Mesodermal cell (in vitro differentiated cells): ENCODE measurements at regions not wholly inside any gene's neighbourhood (a gene's known extent, or its start where the extent isn't known, plus 50 kb on each side); places are given as distances from the start of the nearest gene placed in this dataset.

Experiments
- H3K27ac ChIP-seq: 2 replicates; pipeline ENCODE4 v1.7.0; 2013; ENCODE audit warnings: mild to moderate bottlenecking, low read depth, low read length, moderate library complexity; ENCODE audit not compliant: severe bottlenecking
- H3K36me3 ChIP-seq: 2 replicates; pipeline ENCODE4 v1.7.1; 2013; ENCODE audit warnings: mild to moderate bottlenecking, low read length, moderate library complexity; ENCODE audit not compliant: control insufficient read depth, insufficient read depth
- H3K4me1 ChIP-seq: one replicate; pipeline ENCODE4 v1.7.1; 2013; ENCODE audit warnings: mild to moderate bottlenecking, low read length; ENCODE audit not compliant: insufficient read depth, control insufficient read depth, poor library complexity, severe bottlenecking
- H3K4me3 ChIP-seq: 2 replicates; pipeline ENCODE4 v1.7.0; 2013; ENCODE audit warnings: low read length, control low read depth, mild to moderate bottlenecking; ENCODE audit not compliant: insufficient read depth, poor library complexity, severe bottlenecking; ENCODE audit errors: extremely low read depth
- H3K9me3 ChIP-seq: 2 replicates; pipeline ENCODE4 v1.7.1; 2013; ENCODE audit warnings: mild to moderate bottlenecking, low read length, moderate library complexity; ENCODE audit not compliant: control insufficient read depth
- WGBS, 2 experiments: methylation state at CpG; one replicate each; pipeline ENCODE4 v1.1.5; 2013; ENCODE audit warnings: missing lambda C conversion rate in 2 of 2; ENCODE audit not compliant: insufficient coverage in 2 of 2; 5-methylcytosine and 5-hydroxymethylcytosine counted together

DNA sequence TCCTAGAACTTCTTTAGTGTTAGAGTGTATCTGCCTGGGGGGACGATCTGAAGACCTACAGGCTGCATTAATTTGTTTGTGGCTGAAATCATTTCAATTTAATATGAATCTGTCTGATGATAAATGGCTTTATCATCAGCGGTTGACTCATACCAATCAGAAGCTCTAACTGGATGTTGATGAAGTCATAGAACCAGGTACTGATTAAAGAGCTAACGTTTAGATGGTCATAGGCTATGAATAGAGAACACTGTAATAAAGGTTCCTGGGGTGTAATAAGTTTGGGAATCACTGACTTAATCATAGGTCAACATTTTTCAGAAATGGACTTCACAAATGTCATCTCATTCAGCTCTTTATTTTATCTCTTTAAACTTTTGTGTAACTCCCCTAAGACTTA lies 329.9 kb downstream of the MSX2 start:
- H3K36me3 ChIP-seq = no peaks in the 10 kb centered on the region

DNA sequence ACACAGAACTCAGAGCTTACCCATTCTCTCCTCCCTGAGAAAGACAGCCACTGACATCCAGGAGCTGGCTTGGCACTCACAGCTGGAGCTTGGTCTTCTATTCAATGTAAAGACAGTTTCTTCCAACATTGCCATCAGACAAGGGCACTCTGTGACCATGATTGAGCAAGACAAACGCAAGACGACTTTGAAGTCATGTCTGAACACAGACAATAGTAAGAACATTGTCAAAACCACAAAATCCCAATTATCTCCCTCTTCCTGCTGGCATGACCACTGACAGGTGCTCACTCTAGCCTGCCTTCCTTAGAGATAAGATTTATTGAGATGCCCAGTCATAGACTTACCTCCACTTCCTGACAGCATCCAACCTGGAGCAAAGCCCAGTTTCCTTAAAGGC lies 328.0 kb downstream of the MSX2 start:
- Histone ChIP-seq H3K4me1 (no peaks in the 10 kb centered on the region), H3K4me3 (no peak overlapping the region), H3K9me3 (no peaks in the 10 kb centered on the region), H3K27ac (no peak overlapping the region), H3K36me3 (no peaks in the 10 kb centered on the region)
- WGBS, 2 experiments = 89 to 100% methylated on average over 2 of the region's 2 CpGs

More for the DNA sequence above, 329.9 kb downstream of the MSX2 start:
- Histone ChIP-seq H3K4me1 (no peaks in the 10 kb centered on the region), H3K9me3 (no peaks in the 10 kb centered on the region), H3K4me3 (no peak overlapping the region), H3K27ac (no peak overlapping the region)
- WGBS, 2 experiments = 90 to 92% methylated on average over 2 of the region's 3 CpGs

DNA sequence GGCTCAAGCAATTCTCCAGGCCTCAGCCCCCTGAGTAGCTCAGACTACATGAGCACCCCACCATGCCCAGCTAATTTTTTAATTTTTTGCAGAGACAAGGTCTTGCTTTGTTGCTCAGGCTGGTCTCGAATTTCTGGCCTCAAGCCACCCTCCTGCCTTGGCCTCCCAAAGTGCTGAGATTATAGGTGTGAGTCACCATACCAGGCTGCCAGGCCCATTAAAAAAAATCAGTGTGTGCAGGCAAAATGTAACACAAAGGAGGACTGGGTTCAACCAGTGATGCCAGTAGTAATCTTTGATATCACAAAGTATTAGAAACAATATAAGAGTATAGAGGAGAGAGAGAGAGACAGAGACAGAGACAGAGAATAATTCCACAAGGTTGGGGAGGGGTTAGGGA lies 322.7 kb downstream of the MSX2 start:
- Histone ChIP-seq H3K36me3 (no peaks in the 10 kb centered on the region), H3K9me3 (no peaks in the 10 kb centered on the region), H3K4me1 (no peaks in the 10 kb centered on the region), H3K4me3 (no peak overlapping the region), H3K27ac (no peak overlapping the region)
- 45 to 83% methylated on average over 1 of the region's 1 CpG for WGBS, 2 experiments

DNA sequence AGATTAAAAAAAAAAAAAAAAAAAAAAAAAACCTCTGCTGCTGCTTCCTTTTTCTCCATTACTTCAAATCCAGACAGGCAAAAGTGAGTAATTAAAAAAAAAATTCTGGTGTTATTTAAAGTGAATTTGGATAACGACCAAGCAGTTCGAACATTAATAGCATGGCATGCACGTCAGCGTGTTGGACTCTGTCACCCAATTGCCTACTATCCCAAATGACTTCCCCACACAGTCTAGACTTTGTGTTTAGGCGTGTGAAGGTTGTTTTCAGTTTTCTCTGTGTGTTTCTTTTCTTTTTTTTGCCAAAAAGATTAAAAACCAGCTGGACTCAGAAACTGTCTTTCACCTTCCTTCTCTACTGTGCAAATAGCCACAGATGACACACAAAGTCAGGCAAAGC lies 321.4 kb downstream of the MSX2 start:
- whole genome bisulfite sequencing, 2 experiments = no CpG with 5 or more reads among the region's 5 CpGs
- Histone ChIP-seq H3K4me1 (no peaks in the 10 kb centered on the region), H3K4me3 (no peak overlapping the region), H3K9me3 (no peaks in the 10 kb centered on the region), H3K27ac (no peak overlapping the region), H3K36me3 (no peaks in the 10 kb centered on the region)

DNA sequence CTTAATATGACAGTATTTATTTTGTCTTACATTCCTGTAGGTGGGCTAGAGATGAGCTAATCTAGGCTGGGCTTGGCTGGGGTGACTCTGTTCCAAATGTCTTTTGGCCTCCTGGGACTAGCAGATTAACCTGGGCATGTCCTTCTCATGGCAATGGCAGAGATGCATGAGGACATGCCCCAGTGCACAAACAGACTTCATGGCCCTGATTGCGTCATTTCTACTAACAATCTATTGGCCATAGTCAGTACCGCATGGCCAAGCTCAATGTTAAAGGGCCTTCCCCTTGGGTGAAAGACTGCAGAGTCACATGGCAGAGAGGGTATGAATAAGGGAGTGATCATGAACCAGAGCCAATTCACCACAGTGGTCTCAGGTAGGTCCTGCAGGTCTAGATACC lies 313.4 kb downstream of the MSX2 start:
- Histone ChIP-seq H3K4me3 (no peak overlapping the region), H3K27ac (no peak overlapping the region), H3K36me3 (no peaks in the 10 kb centered on the region), H3K9me3 (peaks cover 5% of the 10 kb centered on the region), H3K4me1 (no peaks in the 10 kb centered on the region)
- 83 to 90% methylated on average over 2 of the region's 2 CpGs for WGBS, 2 experiments

DNA sequence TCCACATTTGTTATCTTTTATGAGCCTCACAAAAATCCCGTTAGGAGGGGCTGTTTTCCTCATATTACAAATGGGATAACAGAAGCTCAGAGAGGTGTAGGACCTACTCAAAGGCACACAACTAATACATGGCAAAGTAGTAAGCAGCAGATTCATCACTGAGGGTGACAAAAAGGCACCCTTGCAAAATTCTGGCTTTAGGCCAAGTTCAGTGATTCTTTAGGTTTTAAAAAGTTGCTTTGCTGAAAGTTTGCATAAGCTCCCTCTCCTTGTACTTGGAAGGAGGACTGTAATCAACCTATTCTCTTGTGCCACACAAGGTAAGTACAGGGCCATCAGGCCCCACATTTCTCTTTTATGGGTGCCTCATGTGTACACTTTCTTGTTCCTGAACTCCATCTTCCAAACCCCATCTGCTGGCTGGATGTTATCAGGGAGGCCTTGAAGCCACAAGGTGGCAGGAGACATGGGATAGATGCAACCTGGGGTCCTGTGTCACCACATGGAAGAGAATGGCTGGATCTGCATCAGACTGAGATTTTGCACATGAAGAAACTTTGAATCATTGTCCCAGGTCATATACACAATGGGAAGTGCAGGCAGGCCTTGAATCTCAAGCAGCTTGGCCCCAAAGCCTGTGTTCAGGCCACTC lies 311.6 kb downstream of the MSX2 start:
- Histone ChIP-seq H3K4me3 (no peak overlapping the region), H3K36me3 (no peaks in the 10 kb centered on the region), H3K27ac (no peak overlapping the region), H3K9me3 (peaks cover 5% of the 10 kb centered on the region), H3K4me1 (no peaks in the 10 kb centered on the region)
- no CpG with 5 or more reads among the region's 1 CpG for WGBS, 2 experiments

DNA sequence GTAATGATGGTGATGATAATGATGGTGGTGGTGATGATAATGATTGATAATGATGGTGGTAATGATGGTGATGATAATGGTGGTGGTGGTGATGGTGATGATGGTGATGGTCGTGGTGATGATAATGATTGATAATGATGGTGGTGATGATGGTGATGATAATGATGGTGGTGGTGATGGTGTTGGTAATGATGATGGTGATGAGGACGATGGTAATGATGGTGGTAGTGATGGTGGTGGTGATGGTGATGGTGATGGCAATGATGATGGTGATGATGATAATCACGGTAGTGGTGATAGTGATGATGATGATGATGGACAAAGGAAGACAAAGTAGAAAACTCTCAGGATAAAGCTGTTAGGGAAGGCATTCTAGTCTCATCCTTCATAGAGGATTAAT lies 310.5 kb downstream of the MSX2 start:
- peaks cover 5% of the 10 kb centered on the region for H3K9me3 ChIP-seq
- 84 to 96% methylated on average over 3 of the region's 3 CpGs for WGBS, 2 experiments

DNA sequence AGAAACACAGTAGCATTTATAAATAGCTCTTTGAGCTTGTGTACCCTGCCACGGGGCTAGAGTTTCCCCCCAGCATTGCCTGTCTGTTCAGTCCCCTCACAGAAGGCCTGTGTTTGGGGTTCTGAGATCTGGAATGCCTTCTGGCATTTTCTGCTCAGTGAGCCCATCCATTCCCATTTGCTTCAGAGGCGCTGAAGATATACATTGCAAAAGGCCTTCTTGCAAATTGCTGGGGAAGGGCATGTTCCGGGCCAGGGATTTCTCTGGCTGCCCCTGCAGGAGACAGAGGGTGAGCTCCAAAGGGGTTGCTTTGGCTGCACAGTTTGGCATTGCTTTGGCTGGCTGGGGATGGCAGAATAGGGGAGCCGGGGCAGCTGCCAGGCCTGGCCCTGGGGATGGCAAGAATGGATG lies 308.4 kb downstream of the MSX2 start:
- 77 to 88% methylated on average over 4 of the region's 4 CpGs for WGBS, 2 experiments
- H3K4me1 ChIP-seq = no peaks in the 10 kb centered on the region
- no peak overlapping the region for H3K27ac ChIP-seq
- no peaks in the 10 kb centered on the region for H3K36me3 ChIP-seq
- H3K4me3 ChIP-seq = no peak overlapping the region
- H3K9me3 ChIP-seq = peaks cover 5% of the 10 kb centered on the region

More for the DNA sequence above, 310.5 kb downstream of the MSX2 start:
- Histone ChIP-seq H3K4me1 (no peaks in the 10 kb centered on the region), H3K36me3 (no peaks in the 10 kb centered on the region), H3K27ac (no peak overlapping the region), H3K4me3 (no peak overlapping the region)

DNA sequence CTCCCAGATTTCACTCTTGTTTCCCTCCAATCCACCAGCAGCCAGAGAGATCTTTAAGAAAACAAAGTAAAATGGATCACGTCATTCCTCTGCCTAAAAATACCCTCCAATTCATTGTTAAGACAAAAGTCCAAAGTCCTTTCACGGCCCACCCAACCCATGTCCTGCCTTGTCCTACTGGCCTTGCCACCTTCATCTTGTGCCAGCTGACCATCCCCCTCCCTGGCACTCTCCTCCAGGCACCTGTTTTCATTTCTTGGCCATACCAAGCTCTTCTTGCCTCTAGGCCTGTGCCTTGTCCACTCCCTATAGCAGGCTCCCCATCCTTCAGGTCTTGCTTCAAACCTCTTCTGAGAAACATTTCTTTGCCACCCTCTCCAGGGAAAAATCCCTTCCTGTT lies 307.6 kb downstream of the MSX2 start:
- WGBS, 2 experiments = 93 to 100% methylated on average over 2 of the region's 2 CpGs

DNA sequence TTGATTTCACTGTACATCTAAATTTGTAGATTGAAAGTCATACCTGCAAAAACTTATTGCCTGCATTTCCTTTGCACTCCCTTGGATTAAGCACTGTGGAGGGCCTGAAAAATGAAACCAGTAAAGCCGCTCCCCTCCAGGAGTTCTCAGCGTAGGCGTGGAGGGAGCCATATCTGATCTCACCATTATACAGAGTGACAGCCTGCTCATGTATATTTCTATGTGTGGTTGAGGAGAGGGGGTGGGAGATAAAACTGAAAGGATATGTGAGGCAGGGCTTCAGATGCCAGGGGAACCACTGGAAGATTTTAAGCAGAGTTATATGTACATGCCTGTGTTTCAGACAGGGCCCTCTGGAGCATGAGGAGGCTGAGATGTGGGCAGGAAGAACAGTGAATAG lies 303.0 kb downstream of the MSX2 start:
- peaks cover 10% of the 10 kb centered on the region for H3K9me3 ChIP-seq
- WGBS, 2 experiments = 86 to 96% methylated on average over 1 to 3 of the region's 3 CpGs
- H3K4me1 ChIP-seq = no peaks in the 10 kb centered on the region
- no peaks in the 10 kb centered on the region for H3K36me3 ChIP-seq
- no peak overlapping the region for H3K4me3 ChIP-seq
- no peak overlapping the region for H3K27ac ChIP-seq

More for the DNA sequence above, 307.6 kb downstream of the MSX2 start:
- H3K36me3 ChIP-seq = no peaks in the 10 kb centered on the region
- no peak overlapping the region for H3K27ac ChIP-seq
- no peaks in the 10 kb centered on the region for H3K4me1 ChIP-seq
- no peak overlapping the region for H3K4me3 ChIP-seq
- peaks cover 5% of the 10 kb centered on the region for H3K9me3 ChIP-seq

DNA sequence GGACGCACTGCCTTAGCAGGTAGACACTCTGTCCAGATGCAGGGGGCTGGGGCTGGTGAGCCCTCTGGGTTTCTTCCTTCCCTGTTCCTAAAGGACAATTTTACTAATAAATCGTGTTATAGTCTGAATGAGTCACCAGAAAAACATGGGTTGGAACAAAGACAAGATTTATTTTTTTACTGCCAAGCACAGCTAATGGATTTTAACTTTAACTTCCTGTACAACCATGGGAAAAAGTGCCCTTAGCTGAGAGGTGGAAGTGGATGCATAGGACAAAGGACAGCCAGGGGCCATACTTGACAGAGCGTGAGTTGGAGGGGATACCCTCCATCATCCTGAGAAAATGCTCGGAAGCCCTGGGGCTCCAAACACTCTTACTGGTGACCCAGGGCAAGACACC lies 300.7 kb downstream of the MSX2 start:
- no peaks in the 10 kb centered on the region for H3K36me3 ChIP-seq
- H3K4me1 ChIP-seq = no peaks in the 10 kb centered on the region
- WGBS, 2 experiments = 82 to 89% methylated on average over 2 to 3 of the region's 4 CpGs
- H3K27ac ChIP-seq = no peak overlapping the region
- no peak overlapping the region for H3K4me3 ChIP-seq
- peaks cover 10% of the 10 kb centered on the region for H3K9me3 ChIP-seq
